Loucy (cell line): ENCODE measurements at regions not wholly inside any gene's neighbourhood (a gene's known extent, or its start where the extent isn't known, plus 50 kb on each side); places are given as distances from the start of the nearest gene placed in this dataset.
"Not testable (repeated sequence)": the region's sequence is repeated elsewhere in the genome, so short reads cannot be mapped to it uniquely, and the experiment has no call there.

Experiments
- H2AFZ ChIP-seq: fragments of 200-600 bp; sonication (generic); 2 replicates; pipeline ENCODE4 v1.6.0; 2016; ENCODE audit warnings: antibody characterized with exemption, mild to moderate bottlenecking, low read length, moderate library complexity
- H3F3A ChIP-seq: fragments of 200-600 bp; 2 replicates; pipeline ENCODE4 v1.6.0; 2016; ENCODE audit warnings: antibody characterized with exemption, low read depth, mild to moderate bottlenecking
- H3K27me3 ChIP-seq: fragments of 200-600 bp; sonication (generic); 2 replicates; pipeline ENCODE4 v1.6.1; 2014; ENCODE audit warnings: low read length, mild to moderate bottlenecking; ENCODE audit not compliant: insufficient read depth, poor library complexity, severe bottlenecking
- H3K36me3 ChIP-seq: fragments of 200-600 bp; sonication (generic); 2 replicates; pipeline ENCODE4 v1.6.1; 2016; ENCODE audit warnings: low read length; ENCODE audit not compliant: insufficient read depth
- H3K4me1 ChIP-seq: fragments of 200-600 bp; sonication (generic); 2 replicates; pipeline ENCODE4 v1.5.1; 2014; ENCODE audit warnings: low read length, mild to moderate bottlenecking; ENCODE audit not compliant: insufficient read depth, poor library complexity, severe bottlenecking
- H3K4me2 ChIP-seq: fragments of 200-600 bp; sonication (generic); 2 replicates; pipeline ENCODE4 v1.6.0; 2014; ENCODE audit warnings: antibody characterized with exemption, low read length, low read depth, mild to moderate bottlenecking; ENCODE audit not compliant: poor library complexity, severe bottlenecking
- H3K4me3 ChIP-seq: fragments of 200-600 bp; sonication (generic); 2 replicates; pipeline ENCODE4 v1.5.1; 2014; ENCODE audit warnings: low read length, mild to moderate bottlenecking, mixed read lengths; ENCODE audit not compliant: poor library complexity, severe bottlenecking
- H3K79me2 ChIP-seq: fragments of 200-600 bp; sonication (generic); 2 replicates; pipeline ENCODE4 v1.6.1; 2014; ENCODE audit warnings: low read length; ENCODE audit not compliant: insufficient read depth
- H3K9ac ChIP-seq: fragments of 200-600 bp; sonication (generic); 2 replicates; pipeline ENCODE4 v1.6.0; 2014; ENCODE audit warnings: mild to moderate bottlenecking, low read depth, low read length, moderate library complexity; ENCODE audit not compliant: poor library complexity, severe bottlenecking
- H3K9me2 ChIP-seq: fragments of 200-600 bp; sonication (generic); replicated peaks from 2 replicates; pipeline ENCODE4 v1.6.1; 2016; ENCODE audit warnings: low read depth, low read length, mixed read lengths
- H3K9me3 ChIP-seq: fragments of 200-600 bp; sonication (generic); 2 replicates; pipeline ENCODE4 v1.6.1; 2014; ENCODE audit warnings: mild to moderate bottlenecking, antibody characterized with exemption, low read length, low read depth; ENCODE audit not compliant: insufficient read depth
- H4K20me1 ChIP-seq: fragments of 200-600 bp; sonication (generic); 2 replicates; pipeline ENCODE4 v1.6.0; 2014; ENCODE audit warnings: antibody characterized with exemption, low read length, mild to moderate bottlenecking; ENCODE audit not compliant: insufficient read depth, poor library complexity, severe bottlenecking
- EZH2phosphoT487 ChIP-seq: fragments of 200-600 bp; IDR thresholded peaks from 2 replicates; pipeline ENCODE4 v1.6.1; 2018; ENCODE audit warnings: antibody characterized with exemption, mild to moderate bottlenecking, moderate library complexity, borderline replicate concordance
- TF ChIP-seq, protein P1 (sequence below): fragments of 200-600 bp; sonication (generic); conservative IDR thresholded peaks from 2 replicates; pipeline ENCODE4 v1.5.1; 2014; ENCODE audit warnings: mild to moderate bottlenecking, antibody characterized with exemption, low read length

DNA sequence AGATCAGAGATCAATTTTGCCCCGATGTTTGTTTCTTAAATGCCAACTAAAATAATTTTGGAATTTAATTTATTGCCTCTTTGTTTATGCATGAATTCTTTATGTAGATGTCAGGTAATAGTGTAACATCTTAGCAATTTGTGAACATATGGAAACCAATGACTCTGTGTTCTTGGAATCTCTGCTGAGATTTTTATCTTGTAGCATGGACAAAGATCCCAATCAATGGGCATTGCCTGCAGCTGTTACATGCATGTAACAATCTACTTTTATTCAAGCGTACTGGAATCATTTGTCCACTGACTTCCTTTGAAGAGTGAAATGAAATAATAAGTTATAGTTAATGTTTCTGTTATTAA, 61.6 kb upstream of the ARSJ start:
- Histone ChIP-seq H3K36me3 (no peaks in the 10 kb centered on the region), H3K27me3 (no peaks in the 10 kb centered on the region), H3K9ac (peak overlapping the region; percentile 53), H3K9me3 (no peaks in the 10 kb centered on the region), H4K20me1 (no peaks in the 10 kb centered on the region), H3F3A (peaks cover 7% of the 10 kb centered on the region; the same call in 1 of the 2 replicates), H3K79me2 (no peaks in the 10 kb centered on the region), H2AFZ (no peak overlapping the region), H3K4me2 (peak overlapping the region; percentile 74), H3K4me3 (peak overlapping the region; percentile 55), H3K4me1 (peaks cover 51% of the 10 kb centered on the region), H3K9me2 (no peaks in the 10 kb centered on the region)
- no peak for TF ChIP-seq EZH2phosphoT487
- TF ChIP-seq, protein P1, sequence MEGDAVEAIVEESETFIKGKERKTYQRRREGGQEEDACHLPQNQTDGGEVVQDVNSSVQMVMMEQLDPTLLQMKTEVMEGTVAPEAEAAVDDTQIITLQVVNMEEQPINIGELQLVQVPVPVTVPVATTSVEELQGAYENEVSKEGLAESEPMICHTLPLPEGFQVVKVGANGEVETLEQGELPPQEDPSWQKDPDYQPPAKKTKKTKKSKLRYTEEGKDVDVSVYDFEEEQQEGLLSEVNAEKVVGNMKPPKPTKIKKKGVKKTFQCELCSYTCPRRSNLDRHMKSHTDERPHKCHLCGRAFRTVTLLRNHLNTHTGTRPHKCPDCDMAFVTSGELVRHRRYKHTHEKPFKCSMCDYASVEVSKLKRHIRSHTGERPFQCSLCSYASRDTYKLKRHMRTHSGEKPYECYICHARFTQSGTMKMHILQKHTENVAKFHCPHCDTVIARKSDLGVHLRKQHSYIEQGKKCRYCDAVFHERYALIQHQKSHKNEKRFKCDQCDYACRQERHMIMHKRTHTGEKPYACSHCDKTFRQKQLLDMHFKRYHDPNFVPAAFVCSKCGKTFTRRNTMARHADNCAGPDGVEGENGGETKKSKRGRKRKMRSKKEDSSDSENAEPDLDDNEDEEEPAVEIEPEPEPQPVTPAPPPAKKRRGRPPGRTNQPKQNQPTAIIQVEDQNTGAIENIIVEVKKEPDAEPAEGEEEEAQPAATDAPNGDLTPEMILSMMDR: no peak

GRCh38 chr4:114043116-114043515, 63.7 kb upstream of the ARSJ start:
- Histone ChIP-seq H3K4me2 (peak overlapping the region; percentile 8), H3K27me3 (no peaks in the 10 kb centered on the region), H3K9me3 (no peaks in the 10 kb centered on the region), H3K4me1 (peaks cover 46% of the 10 kb centered on the region), H3K79me2 (no peaks in the 10 kb centered on the region), H4K20me1 (no peaks in the 10 kb centered on the region), H3F3A (peaks cover 7% of the 10 kb centered on the region; the same call in 1 of the 2 replicates), H3K36me3 (no peaks in the 10 kb centered on the region), H3K4me3 (no peak overlapping the region), H3K9ac (no peak overlapping the region), H2AFZ (no peak overlapping the region), H3K9me2 (no peaks in the 10 kb centered on the region)
- no peak for TF ChIP-seq EZH2phosphoT487
- TF ChIP-seq, protein P1: no peak

DNA sequence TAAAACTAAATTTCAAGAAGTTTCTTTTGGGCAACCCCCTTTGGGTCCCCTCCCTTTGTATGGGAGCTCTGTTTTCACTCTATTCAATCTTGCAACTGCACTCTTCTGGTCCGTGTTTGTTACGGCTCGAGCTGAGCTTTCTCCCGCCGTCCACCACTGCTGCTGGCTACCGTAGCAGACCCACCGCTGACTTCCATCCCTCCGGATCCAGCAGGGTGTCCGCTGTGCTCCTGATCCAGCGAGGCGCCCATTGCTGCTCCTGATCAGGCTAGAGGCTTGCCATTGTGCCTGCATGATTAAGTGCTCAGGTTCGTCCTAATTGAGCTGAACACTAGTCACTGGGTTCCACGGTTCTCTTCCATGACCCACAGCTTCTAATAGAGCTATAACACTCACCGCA, 64.9 kb upstream of the ARSJ start:
- not testable (repeated sequence) for H2AFZ ChIP-seq, H3F3A ChIP-seq, H3K36me3 ChIP-seq, H3K9me2 ChIP-seq, H3K9ac ChIP-seq, H3K27me3 ChIP-seq, H3K4me2 ChIP-seq, H3K79me2 ChIP-seq, H4K20me1 ChIP-seq, H3K4me3 ChIP-seq, H3K9me3 ChIP-seq
- peaks cover 40% of the 10 kb centered on the region for H3K4me1 ChIP-seq

DNA sequence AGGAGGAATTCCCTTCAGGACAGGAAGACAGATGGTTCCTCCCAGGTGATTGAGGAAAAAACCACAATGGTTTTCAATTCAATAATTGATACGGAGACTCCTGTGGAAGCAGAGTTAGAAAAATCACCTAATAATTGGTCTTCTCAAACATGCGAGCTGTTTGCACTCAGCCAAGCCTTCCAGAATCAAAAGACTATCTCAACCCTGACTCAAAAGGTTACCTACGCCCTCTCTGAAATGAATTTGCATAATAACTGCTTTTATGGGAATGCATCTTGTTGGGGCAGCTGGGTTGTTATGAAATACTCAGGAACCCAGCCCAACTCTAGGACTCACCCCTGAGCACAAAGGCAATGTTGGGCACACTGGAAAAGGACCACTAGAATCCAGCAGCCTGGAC, 66.9 kb upstream of the ARSJ start:
- Histone ChIP-seq H3K4me1 (peaks cover 21% of the 10 kb centered on the region), H3K9ac (no peak overlapping the region), H3K9me2 (no peaks in the 10 kb centered on the region), H3K36me3 (no peaks in the 10 kb centered on the region), H3K79me2 (no peaks in the 10 kb centered on the region), H3K9me3 (no peaks in the 10 kb centered on the region), H3F3A (no peaks in the 10 kb centered on the region; the same call in 1 of the 2 replicates), H3K4me3 (no peak overlapping the region), H4K20me1 (no peaks in the 10 kb centered on the region), H3K27me3 (no peaks in the 10 kb centered on the region), H3K4me2 (no peak overlapping the region), H2AFZ (no peak overlapping the region)
- TF ChIP-seq, protein P1: no peak
- no peak for TF ChIP-seq EZH2phosphoT487

- H3K9ac ChIP-seq, H3K36me3 ChIP-seq, H4K20me1 ChIP-seq, H3K79me2 ChIP-seq, H3K4me2 ChIP-seq, H3K9me2 ChIP-seq, H3K4me3 ChIP-seq, H3F3A ChIP-seq, H2AFZ ChIP-seq, H3K9me3 ChIP-seq, H3K27me3 ChIP-seq: not testable (repeated sequence)
- H3K4me1 ChIP-seq: peaks cover 17% of the 10 kb centered on the region
Observed at GRCh38 chr4:114048154-114048553, 68.7 kb upstream of the ARSJ start.
